GM19372 (cell line): ENCODE measurements at regions not wholly inside any gene's neighbourhood (a gene's known extent, or its start where the extent isn't known, plus 50 kb on each side); places are given as distances from the start of the nearest gene placed in this dataset.

Source experiments
- ATAC-seq: cut with Tn5 transposase; IDR thresholded peaks from one replicate; pipeline ENCODE4 v1.9.1; 2021; ENCODE audit warnings: mild to moderate bottlenecking, low read depth, moderate library complexity; ENCODE audit not compliant: unreplicated experiment

DNA sequence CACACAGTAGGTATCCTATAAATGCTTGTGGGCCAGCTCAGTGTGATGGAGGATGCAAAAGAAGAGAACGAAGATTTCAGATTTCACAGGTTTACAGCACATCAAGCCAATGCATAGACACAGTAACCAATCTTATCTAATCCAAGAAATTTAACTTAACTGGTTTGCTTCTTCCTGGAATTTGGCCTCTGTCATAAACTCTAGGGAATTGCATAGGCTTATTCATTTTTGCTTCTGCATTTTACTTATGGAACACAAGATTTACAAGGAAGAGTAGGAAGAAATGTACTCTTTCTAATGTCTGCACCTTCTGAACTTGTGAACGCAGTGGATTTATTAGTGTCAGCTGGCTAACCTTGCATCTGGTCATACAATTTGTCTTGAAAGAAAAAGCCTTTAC, 389.4 kb upstream of the NPVF start:
- ATAC-seq: no peak

GRCh38 chr7:25619381-25619780, 391.1 kb upstream of the NPVF start:
- ATAC-seq: no peak

- ATAC-seq: no peak
Observed at GRCh38 chr7:25619963-25620799, 391.9 kb upstream of the NPVF start.

- ATAC-seq: no peak
Observed at GRCh38 chr7:25621993-25622392, 393.7 kb upstream of the NPVF start.

DNA sequence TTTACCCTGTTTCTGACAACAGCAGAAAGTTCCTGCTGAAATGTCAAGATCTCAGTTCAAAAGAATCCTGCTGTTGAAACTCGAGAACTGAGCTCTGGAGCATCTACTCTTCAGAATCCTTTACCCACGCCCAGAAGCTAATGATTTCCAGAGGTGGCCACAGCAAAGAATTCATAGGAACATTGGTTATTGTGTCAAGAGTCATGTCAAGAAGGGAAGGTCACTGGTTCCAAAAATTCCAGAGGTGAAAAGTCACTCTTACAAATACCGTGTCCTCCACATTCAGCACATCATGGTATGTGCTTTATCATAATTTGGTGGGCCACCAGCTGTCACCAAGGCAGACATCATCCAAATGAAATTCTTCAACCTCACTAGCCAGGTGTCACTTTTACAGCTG, 394.4 kb upstream of the NPVF start:
- ATAC-seq: no peak

DNA sequence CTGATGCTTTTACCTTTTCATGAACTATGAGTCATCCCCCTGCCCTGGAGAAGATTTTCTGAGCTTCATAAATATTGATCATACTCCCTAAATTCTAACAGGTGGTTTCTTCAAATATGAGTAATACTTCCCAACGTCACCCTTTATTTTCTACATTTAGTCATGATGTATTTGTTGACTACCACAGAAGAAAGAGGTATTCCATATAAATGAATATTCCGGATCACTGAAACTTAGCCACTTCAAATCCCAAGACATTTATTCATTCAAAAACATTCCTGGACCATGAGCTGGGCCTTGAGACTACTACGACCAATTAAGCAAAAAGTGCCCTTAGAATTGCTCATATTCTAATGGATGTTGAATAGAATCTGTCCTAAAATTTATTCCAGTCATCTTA, 395.8 kb upstream of the NPVF start:
- ATAC-seq: no peak

GRCh38 chr7:25624833-25625232, 396.5 kb upstream of the NPVF start:
- no peak for ATAC-seq

DNA sequence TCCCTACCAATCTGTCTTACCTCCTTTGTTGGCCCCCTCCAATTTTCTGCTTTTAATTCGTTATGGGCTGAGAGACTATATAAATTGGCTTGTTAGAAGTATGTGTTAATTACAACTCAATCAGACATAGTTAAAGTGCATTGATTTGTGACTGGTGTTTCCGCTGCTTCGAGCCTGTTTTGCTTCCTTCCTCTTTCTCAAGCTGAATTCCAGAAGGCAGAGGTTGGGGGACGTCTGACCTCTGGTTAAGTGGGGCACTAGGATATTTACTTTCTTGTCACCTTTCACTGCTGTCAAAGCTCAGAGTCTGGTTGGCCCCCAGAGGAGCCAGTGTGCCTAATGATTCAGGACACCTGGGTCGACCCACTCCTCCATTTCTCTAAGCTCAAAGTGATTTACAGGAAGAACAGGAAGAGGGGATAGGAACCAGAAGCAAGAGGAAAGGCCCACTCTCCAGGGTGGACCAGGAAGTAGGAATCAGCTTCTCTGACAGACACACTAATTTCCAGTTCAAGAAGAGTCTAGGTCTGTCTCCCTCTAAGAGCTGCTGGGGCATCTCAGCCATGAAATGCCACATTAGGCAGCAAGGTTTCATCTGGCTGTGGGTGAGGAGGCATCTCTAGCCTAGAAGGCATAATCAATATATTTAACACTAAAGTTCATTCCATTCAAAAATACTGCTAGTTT, 397.2 kb upstream of the NPVF start:
- no peak for ATAC-seq

DNA sequence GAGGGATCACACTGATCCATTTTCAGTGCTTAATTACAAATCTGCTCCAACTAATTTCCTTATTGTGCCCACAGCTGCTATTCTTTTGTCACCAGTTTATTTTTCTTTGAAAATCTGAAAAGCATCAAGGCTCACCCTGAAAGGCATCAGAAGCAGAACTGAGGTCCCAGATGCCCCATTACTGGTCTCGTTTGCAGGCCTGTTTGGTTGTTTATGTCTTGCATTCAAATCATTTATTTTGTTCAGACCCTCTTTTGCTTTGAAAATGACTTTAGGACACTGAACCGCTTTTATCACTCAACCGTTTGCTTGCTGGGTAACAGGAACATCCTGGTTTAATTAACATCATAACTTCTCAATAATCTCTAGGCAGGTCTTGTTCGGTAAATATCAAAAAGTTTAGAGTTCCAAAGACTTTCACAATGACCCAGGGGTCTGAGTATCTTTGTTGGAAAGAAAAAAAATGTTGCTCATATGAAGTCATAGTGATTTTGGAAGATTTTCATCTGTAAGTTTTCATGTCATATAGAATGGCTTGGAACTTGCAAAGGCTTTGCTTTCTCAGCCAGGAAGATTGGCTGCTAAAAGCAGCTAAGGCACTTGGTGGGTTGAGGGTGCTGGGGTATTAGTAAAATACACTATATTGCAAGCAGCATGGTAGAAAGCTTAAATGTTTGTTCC, 398.3 kb upstream of the NPVF start:
- no peak for ATAC-seq

- no peak for ATAC-seq
Observed at GRCh38 chr7:25628446-25628845, 400.2 kb upstream of the NPVF start.

DNA sequence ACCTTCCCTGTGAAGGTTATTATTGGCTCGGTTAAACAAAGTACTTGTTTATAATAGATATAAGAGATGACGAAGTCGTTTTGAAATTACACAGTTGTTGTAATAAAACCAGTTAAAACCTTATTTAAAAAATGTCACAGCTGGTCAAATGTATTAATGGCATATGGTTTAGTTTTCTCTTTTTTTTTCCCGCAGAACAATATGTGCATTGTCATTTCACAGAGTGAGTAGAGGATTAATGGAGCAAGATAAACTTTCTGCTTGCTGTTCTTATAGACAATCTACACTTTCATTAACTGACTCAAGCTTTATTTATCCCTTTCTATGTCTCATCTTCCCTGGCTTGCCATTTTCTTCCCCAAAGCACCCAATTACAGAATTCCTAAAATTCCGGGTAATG, 404.3 kb upstream of the NPVF start:
- ATAC-seq: no peak

DNA sequence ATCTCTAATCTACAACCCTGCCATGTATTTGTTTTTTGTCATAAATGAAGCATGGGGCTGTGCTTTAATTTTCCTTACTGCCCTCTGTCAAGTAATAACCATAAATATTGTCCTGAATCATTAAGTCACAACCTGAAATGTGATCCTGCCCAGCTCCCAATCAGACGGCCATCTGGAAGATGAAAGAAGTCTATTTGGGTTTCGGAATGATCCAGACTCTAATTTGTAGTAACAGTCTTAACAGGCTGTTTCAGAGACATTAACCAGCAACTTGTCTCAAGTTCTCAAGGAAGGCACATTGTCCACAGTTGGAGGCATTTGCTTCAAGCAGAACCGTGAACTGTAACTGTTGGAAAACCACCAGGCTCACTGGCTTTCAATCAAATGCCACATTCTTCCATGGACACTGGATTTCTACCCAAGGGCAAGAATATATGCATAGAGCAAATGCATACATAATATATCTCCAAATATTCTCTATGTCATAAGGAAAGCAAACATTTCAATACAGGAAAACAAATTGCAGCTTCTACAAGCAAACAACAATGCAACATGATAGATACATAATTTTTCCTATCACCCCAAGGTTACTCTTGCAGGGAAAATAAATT, 405.2 kb upstream of the NPVF start:
- no peak for ATAC-seq

- ATAC-seq: no peak
Observed at GRCh38 chr7:25636168-25636567, 407.9 kb upstream of the NPVF start.

- no peak for ATAC-seq
Observed at GRCh38 chr7:25636871-25637283, 408.6 kb upstream of the NPVF start.

DNA sequence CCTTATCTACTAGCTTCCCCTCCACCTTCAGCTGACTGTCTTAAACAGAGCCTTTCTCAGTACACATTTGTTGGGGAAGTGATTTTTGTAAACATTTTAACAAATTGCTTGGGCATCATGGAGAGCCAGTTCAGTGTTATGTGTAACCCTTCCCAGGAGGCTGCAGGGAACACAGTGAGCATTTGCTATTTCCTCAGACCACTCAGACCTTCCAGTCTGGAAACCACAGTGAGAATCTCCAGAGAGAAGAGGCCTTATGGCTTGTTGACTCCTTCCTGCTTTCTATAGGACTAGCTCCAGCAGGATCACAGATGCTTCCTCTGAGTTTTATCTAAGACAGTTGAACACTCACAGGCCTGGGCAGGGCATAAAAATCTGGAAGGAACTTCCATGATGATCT, 409.8 kb upstream of the NPVF start:
- no peak for ATAC-seq

GRCh38 chr7:25638590-25639244, 410.4 kb upstream of the NPVF start:
- ATAC-seq: no peak

DNA sequence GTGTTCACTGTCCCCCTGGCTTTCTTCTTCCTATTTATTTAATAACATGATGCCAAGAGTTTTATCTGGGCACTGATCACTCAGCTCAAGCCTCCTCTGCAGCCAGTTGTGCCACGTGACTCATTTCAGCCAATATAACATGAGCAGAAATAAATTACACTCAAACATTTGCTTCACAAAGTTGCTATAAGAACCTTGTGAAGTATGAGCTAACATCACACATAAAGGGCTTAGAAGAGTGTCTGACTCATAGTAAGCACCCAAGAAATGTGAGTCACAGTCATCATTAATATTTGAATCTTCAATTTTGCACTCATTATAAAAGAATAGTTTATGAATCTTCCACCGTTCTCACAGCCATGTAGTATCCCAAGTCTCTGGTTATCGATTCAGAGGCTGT, 414.6 kb upstream of the NPVF start:
- ATAC-seq: no peak

GRCh38 chr7:25643286-25643685, 415.0 kb upstream of the NPVF start:
- ATAC-seq: no peak

GRCh38 chr7:25643770-25644394, 415.6 kb upstream of the NPVF start:
- no peak for ATAC-seq

DNA sequence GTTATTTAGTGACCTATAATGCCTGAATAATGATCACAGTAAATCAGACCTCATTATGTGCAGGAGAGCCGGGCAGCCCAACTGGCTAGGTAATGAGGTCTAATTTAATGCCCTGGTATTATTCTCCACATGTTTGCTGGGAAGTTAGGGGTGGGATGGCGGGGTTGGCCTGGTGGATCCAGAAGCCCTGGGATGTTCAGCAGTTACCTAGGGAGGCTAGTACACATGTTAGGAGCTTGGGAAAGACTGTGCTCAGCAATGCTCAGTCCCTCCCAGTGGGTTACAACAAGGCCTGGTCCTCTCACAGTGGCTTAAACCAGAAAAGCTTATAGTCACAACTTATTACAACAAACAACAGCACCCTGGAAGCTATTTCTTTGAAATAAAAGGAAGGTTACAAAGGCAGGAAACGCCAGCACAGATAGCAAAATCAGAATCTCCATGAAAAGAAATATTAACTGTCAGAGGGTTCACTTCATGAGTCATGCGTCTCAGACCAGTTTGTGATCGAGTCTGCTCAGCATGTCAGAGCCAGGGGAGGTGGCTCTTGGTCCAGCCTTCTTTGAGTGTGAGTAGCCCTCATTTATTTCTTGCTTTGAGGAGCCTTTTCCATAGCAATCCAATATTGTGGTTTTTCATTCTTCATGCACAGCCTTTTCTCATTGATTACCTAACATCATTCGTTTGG, 418.6 kb upstream of the NPVF start:
- no peak for ATAC-seq
